GM19468 (cell line): ENCODE measurements at regions not wholly inside any gene's neighbourhood (a gene's known extent, or its start where the extent isn't known, plus 50 kb on each side); places are given as distances from the start of the nearest gene placed in this dataset.
"Not testable (repeated sequence)": the region's sequence is repeated elsewhere in the genome, so short reads cannot be mapped to it uniquely, and the experiment has no call there.

Experiments used
- ATAC-seq: cut with Tn5 transposase; IDR thresholded peaks from one replicate; pipeline ENCODE4 v1.9.1; 2021; ENCODE audit warnings: mild to moderate bottlenecking, moderate library complexity, moderate number of reproducible peaks; ENCODE audit not compliant: unreplicated experiment; ENCODE audit errors: extremely low read depth

GRCh38 chr2:126952216-126952615 is 53.5 kb downstream of the TEX51 start:
- ATAC-seq, result no peak

GRCh38 chr2:126953483-126953882 is 54.8 kb downstream of the TEX51 start:
- no peak for ATAC-seq

DNA sequence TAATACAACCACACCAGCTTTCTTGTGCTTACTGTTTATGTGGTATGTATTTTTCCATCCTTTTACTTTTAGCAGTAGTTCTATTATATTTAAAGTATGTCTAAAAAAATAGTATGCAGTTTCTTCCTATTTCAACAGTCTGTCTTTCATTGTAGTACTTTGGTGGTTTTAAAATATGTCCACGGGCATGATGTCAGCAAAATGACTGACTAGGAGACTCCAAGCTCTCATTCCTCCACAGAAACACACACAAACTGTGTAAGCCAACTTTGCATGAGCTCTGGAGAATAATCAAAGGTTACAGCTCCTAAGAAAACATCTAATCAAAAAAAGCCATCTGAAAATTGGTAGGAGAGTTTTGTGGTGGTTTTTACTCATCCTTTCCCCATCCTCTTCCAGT is 56.1 kb downstream of the TEX51 start:
- no peak for ATAC-seq

DNA sequence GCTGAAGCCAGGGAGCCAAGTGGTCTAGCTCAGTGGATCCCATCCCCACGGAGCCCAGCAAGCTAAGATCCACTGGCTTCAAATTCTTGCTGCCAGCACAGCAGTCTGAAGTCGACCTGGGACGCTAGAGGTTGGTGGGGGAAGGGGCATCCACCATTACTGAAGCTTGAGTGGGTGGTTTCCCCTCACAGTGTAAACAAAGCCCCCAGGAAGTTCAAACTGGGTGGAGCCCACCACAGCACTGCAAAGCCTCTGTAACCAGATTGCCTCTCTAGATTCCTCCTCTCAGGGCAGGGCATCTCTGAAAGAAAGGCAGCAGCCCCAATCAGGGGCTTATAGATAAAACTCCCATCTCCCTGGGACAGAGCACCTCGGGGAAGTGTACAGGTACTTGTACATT is 58.1 kb downstream of the TEX51 start:
- ATAC-seq, result not testable (repeated sequence)

GRCh38 chr2:126963390-126963789 is 64.7 kb downstream of the TEX51 start:
- ATAC-seq, result no peak

DNA sequence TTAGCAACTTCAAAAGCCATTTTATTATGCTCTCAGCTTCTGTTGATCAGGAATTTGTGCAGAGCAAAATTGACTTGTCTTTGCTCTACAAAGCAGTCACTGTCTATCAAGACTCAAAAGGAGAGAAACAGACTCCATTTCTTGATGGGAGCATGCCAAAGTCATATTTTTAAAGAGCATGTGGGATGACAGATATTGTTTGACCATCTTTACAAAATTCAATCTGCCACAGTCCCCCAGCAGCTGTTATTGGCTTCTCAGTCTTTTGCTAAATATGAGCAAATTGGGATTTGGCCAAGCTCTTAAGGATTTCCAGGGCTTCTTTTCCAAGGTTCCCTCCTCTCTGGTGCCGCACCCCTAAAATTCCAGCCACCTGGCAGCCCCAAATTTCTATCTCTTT is 67.9 kb downstream of the TEX51 start:
- no peak for ATAC-seq

DNA sequence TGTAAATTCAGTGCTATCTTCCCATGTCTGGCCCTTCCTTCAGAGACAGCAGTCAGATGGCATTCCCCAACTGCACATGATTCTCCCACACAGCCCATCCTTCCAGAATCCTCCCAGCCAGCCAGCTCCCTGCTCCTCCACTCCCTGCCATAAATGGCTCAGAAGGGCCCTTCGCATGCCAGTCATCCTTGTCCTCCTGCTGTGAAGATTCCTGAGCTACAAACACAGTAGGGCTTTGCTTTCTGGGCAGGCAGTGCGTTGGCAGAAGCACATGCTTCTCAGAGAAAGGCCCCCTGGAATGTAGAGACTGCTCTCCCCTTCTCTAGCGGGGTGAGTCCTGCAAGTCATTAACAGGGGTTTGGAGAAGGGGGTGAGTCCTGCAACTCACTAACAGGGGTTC is 71.9 kb downstream of the TEX51 start:
- ATAC-seq, result no peak

DNA sequence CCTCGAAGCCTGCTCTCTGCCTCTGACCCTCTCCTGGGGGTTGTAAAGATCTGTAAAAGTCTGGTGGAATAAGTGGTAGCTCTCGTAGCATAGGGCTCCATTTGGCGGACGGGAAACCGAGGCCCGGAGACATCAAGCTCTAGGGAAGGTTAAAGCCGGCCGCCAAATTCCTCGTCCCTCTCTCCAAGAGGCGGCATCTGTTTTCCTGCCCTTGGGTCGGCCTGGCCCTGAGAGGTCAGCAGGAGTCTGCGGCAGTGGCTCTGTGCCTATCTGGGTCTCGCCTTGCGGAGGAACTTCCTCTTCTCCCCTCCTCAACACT is 72.4 kb downstream of the TEX51 start:
- no peak for ATAC-seq

- peak; percentile 90 for ATAC-seq
Observed at GRCh38 chr2:126971481-126972278, 73.0 kb downstream of the TEX51 start.

- ATAC-seq, result no peak
Observed at GRCh38 chr2:126972279-126972626, 73.6 kb downstream of the TEX51 start.

GRCh38 chr2:126973745-126974144 is 75.1 kb downstream of the TEX51 start:
- no peak for ATAC-seq

GRCh38 chr2:126975671-126976655 is 77.3 kb downstream of the TEX51 start:
- ATAC-seq, result no peak

- ATAC-seq, result no peak
Observed at GRCh38 chr2:126976721-126977328, 78.1 kb downstream of the TEX51 start.

DNA sequence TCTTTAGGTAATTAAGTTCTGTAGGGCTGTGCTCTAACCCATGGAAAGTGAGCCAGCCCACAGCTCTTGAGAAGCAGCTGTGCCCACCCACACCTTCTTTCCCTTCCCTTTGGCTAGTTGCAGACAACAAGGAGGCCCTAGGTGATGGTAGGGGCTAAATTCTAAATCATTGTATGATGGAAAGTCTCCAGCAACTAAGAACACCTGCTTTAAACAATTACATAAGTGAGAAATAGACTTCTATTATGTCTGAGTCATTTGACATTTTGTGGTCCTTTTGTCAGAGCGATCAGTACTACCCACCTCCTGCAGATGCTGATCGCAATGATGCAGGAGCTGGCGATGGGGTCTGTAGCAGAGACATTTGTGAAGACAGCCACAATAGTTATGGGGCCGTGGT is 79.6 kb downstream of the TEX51 start:
- ATAC-seq, result no peak

DNA sequence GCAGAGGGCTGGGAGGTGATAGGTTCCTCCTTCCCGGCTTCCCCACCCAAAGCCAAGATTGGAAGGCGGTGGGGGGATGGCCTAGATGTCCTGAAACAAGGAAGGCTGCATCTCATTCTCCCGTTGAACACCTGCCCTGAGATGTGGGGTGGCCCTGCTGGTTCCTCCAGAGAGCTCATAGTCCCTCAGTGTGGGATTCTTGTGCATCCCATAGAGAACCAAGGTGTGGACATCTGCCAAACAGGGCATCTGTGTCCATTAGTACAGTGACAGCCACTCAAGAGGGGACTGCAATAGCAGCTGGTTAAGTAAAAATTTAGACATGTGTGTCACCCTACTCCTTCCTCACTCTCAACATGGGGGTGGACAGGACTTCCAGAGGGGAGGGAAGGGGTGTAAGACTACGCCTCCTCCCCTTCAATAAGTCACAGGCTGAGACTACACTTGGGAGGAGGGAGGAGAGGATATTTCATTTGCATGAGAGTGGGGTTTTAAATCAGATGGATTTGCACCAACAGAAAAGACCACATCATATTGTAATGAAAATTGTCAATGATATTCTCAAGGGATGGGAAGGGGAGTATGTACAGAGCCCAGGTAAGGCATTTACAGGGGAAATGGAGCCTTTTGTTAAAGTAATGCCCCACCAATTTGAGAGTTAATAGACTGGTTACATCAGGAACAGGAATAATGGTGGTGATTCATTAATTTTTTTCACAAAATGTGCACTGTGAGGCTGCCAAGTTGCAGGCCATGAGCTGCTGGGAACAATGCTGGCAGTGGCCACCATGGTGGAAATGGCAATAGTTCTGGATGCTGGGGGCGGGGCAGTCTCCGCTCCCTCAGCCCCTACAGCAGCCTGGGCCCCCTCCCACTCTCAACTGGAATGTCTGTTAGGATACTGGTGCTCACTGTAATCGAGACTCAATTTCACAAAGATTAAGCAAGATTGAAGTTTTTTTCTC is 80.6 kb downstream of the TEX51 start:
- ATAC-seq, result no peak

- ATAC-seq, result no peak
Observed at GRCh38 chr2:126981476-126981875, 82.8 kb downstream of the TEX51 start.

- ATAC-seq, result no peak
Observed at GRCh38 chr2:126982935-126983334, 84.2 kb downstream of the TEX51 start.

DNA sequence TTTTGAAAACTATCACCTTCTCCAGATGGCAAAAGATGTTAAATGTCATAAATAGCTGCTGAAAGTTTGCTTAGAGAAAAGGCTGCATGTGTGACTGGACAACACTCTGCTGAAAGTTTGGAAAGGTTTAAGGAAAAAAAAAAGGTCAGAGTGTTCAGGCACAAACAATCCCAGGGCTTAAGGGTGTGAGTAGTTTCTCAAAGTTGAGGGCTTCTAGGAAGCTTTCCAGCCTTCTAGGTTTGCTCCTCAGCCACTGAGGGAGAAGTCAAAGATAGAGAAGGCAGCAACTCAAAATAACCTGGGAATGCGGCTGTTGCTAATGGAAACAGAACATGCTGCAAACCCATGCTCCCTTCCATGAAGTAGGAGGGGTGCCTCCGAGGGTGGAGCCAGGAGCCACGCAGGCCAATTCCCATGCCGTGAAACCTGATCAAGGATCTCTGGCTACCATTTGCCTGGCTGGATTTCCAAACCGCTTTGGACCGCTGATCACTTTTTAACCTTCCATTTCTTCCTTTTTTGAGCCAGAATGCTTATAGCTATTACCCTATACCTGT is 88.0 kb downstream of the TEX51 start:
- no peak for ATAC-seq

DNA sequence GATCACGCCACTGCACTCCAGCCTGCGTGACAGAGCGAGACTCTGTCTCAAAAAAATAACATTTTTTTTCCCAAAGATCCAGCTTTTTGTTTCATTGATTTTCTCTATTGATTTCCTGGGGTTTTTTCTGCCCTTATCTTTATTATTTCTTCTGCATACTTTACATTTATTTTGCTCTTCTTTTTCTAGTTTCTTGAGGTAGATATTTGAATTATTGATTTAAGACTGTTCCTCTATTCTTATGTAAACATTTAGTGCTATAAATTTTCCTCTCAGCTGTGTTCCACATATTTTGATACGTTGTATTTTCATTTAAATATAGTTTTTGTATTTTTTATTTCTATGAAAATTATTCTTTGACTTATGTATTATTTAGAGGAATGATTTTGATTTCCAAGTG is 89.8 kb downstream of the TEX51 start:
- no peak for ATAC-seq

- not testable (repeated sequence) for ATAC-seq
Observed at GRCh38 chr2:126989064-126989463, 90.4 kb downstream of the TEX51 start.
